Spleen (tissue), 11 donors: ENCODE measurements at regions not wholly inside any gene's neighbourhood (a gene's known extent, or its start where the extent isn't known, plus 50 kb on each side); places are given as distances from the start of the nearest gene placed in this dataset.

Source experiments
- DNase-seq: peaks from one replicate; pipeline ENCODE4 v3.0.0-alpha.2; 2020
- H3K27ac ChIP-seq, 8 donors: fragments of 200-600 bp; sonication (generic) in 7 of 8; 1 replicate in 4 of 8; 2 replicates in 4 of 8; pipeline versions ENCODE4 v1.5.0 to v1.8.0; 2016 to 2021; ENCODE audit warnings: inconsistent platforms in 4 of 8, mild to moderate bottlenecking in 4 of 8, moderate library complexity in 1 of 8
- H3K27me3 ChIP-seq, 7 donors: fragments of 200-600 bp; sonication (generic) in 6 of 7; replicated peaks in 1 of 7; 1 replicate in 4 of 7; 2 replicates in 3 of 7; pipeline versions ENCODE4 v1.5.0 to v1.8.0; 2016 to 2021; ENCODE audit warnings: inconsistent platforms in 3 of 7, mild to moderate bottlenecking in 1 of 7
- H3K36me3 ChIP-seq, 6 donors: fragments of 200-600 bp; sonication (generic) in 5 of 6; 1 replicate in 4 of 6; 2 replicates in 2 of 6; pipeline versions ENCODE4 v1.5.0 to v1.8.0; 2016 to 2021; ENCODE audit warnings: inconsistent platforms in 2 of 6
- H3K4me1 ChIP-seq, 6 donors: fragments of 200-600 bp; sonication (generic) in 5 of 6; 1 replicate in 3 of 6; 2 replicates in 3 of 6; pipeline versions ENCODE4 v1.5.0 to v1.8.0; 2016 to 2021; ENCODE audit warnings: inconsistent platforms in 3 of 6
- H3K4me3 ChIP-seq, 8 donors: fragments of 200-600 bp; sonication (generic) in 7 of 8; 1 replicate in 4 of 8; 2 replicates in 4 of 8; pipeline versions ENCODE4 v1.5.0 to v1.8.0; 2016 to 2021; ENCODE audit warnings: inconsistent platforms in 4 of 8, mild to moderate bottlenecking in 4 of 8, moderate library complexity in 2 of 8
- H3K9me3 ChIP-seq, 8 donors: fragments of 200-600 bp; sonication (generic) in 7 of 8; 1 replicate in 4 of 8; 2 replicates in 4 of 8; pipeline versions ENCODE4 v1.5.0 to v1.8.0; 2016 to 2021; ENCODE audit warnings: inconsistent platforms in 4 of 8
- CTCF ChIP-seq, 11 experiments: fragments of 200-600 bp in 7 of 11; fragments of 450-650 bp in 4 of 11; sonication (generic) in 4 of 11; IDR thresholded peaks in 8 of 11; conservative IDR thresholded peaks in 3 of 11; 1 replicate in 7 of 11; 2 replicates in 4 of 11; pipeline versions ENCODE4 v1.4.0 to v1.8.0; 2016 to 2021; ENCODE audit warnings: antibody characterized with exemption in 11 of 11, inconsistent platforms in 4 of 11, mild to moderate bottlenecking in 1 of 11
- POLR2A ChIP-seq, 3 donors: fragments of 450-650 bp; IDR thresholded peaks; one replicate each; pipeline ENCODE4 v1.5.1; 2017; ENCODE audit warnings: antibody characterized with exemption in 3 of 3, mild to moderate bottlenecking in 1 of 3
- POLR2AphosphoS5 ChIP-seq, 3 donors: sonication (generic); formaldehyde crosslinking; IDR thresholded peaks; one replicate each; pipeline ENCODE4 v1.5.1; 2017; ENCODE audit warnings: antibody characterized with exemption in 3 of 3
- WGBS, 5 donors: extraction: QIAGEN DNeasy Blood & Tissue Kit in 3 of 5; methylation state at CpG; one replicate each; pipeline versions ENCODE4 v1.1.5 to v1.1.7; 2013 to 2018; 5-methylcytosine and 5-hydroxymethylcytosine counted together
- intact Hi-C: fragments of 100-400 bp; cut with DNase I; formaldehyde crosslinking; loops from one replicate; pipeline ENCODE4 v1.15.0; 2023; ENCODE audit warnings: low total_unique reads
- donor health status: healthy with polysubstance abuse.
- donor health status: DM: no; HTN: no; CAD: no; lungs with moderate emphysema.
- donor health status: DM: no; HTN: no; CAD: no.
- donor health status: Bipolar disorder and iron deficiency.
- donor health status: healthy.
- donor health status: DM: no; HTN: no; CAD: no.
- donor health status: DM: yes; HTN: yes; CAD: no.

GRCh38 chr1:196001188-196001587 lies 607.1 kb downstream of the KCNT2 start:
- H3K9me3 ChIP-seq = peaks cover 0 to 5% (median 0%) of the 10 kb centered on the region in 8 donors
- DNase-seq = no peak
- no peak overlapping the region for H3K4me3 ChIP-seq
- no peaks in the 10 kb centered on the region for H3K4me1 ChIP-seq
- H3K27ac ChIP-seq = no peak overlapping the region
- H3K36me3 ChIP-seq = no peaks in the 10 kb centered on the region
- TF ChIP-seq POLR2A (IDR thresholded peaks at IDR 0.05) (no peak), POLR2AphosphoS5 (IDR thresholded peaks at IDR 0.05) (no peak), CTCF (IDR thresholded peaks at IDR 0.05 in 8 of 11, conservative IDR thresholded peaks at IDR 0.05 in 3 of 11) (no peak)
- intact Hi-C loops = no loop called here
- no peaks in the 10 kb centered on the region for H3K27me3 ChIP-seq
- WGBS, 5 donors = 67 to 88% (median 79%) methylated on average over 3 of the region's 3 CpGs

- H3K36me3 ChIP-seq = no peaks in the 10 kb centered on the region
- no peaks in the 10 kb centered on the region for H3K27me3 ChIP-seq
- DNase-seq = no peak
- peaks cover 0 to 5% (median 0%) of the 10 kb centered on the region in 8 donors for H3K9me3 ChIP-seq
- intact Hi-C loops = no loop called here
- 90 to 99% (median 93%) methylated on average over 2 of the region's 2 CpGs for WGBS, 5 donors
- no peak overlapping the region for H3K4me3 ChIP-seq
- no peak overlapping the region for H3K27ac ChIP-seq
- TF ChIP-seq POLR2A (IDR thresholded peaks at IDR 0.05) (no peak), CTCF (IDR thresholded peaks at IDR 0.05 in 8 of 11, conservative IDR thresholded peaks at IDR 0.05 in 3 of 11) (no peak), POLR2AphosphoS5 (IDR thresholded peaks at IDR 0.05) (no peak)
- no peaks in the 10 kb centered on the region for H3K4me1 ChIP-seq
Measured at GRCh38 chr1:195999022-195999421, 609.2 kb downstream of the KCNT2 start.

- Histone ChIP-seq H3K4me1 (no peaks in the 10 kb centered on the region), H3K9me3 (no peaks in the 10 kb centered on the region), H3K4me3 (no peak overlapping the region), H3K27me3 (no peaks in the 10 kb centered on the region), H3K36me3 (no peaks in the 10 kb centered on the region), H3K27ac (no peak overlapping the region)
- WGBS, 5 donors = 70 to 91% (median 77%) methylated on average over 3 of the region's 3 CpGs
- no peak for TF ChIP-seq CTCF (IDR thresholded peaks at IDR 0.05 in 8 of 11, conservative IDR thresholded peaks at IDR 0.05 in 3 of 11)
- no peak for TF ChIP-seq POLR2AphosphoS5 (IDR thresholded peaks at IDR 0.05)
- no peak for TF ChIP-seq POLR2A (IDR thresholded peaks at IDR 0.05)
- intact Hi-C loops = no loop called here
- DNase-seq = no peak
Measured at GRCh38 chr1:195981448-195982139, 626.6 kb downstream of the KCNT2 start.

GRCh38 chr1:195979646-195980045 lies 628.6 kb downstream of the KCNT2 start:
- DNase-seq = no peak
- WGBS, 5 donors = 73 to 79% (median 77%) methylated on average over 1 of the region's 1 CpG
- Histone ChIP-seq H3K4me1 (no peaks in the 10 kb centered on the region), H3K27ac (no peak overlapping the region), H3K27me3 (no peaks in the 10 kb centered on the region), H3K9me3 (no peaks in the 10 kb centered on the region), H3K36me3 (no peaks in the 10 kb centered on the region), H3K4me3 (no peak overlapping the region)
- intact Hi-C loops = no loop called here
- TF ChIP-seq POLR2AphosphoS5 (IDR thresholded peaks at IDR 0.05) (no peak), CTCF (IDR thresholded peaks at IDR 0.05 in 8 of 11, conservative IDR thresholded peaks at IDR 0.05 in 3 of 11) (no peak), POLR2A (IDR thresholded peaks at IDR 0.05) (no peak)
